NCI-H526 (cell line): ENCODE measurements at regions not wholly inside any gene's neighbourhood (a gene's known extent, or its start where the extent isn't known, plus 50 kb on each side); places are given as distances from the start of the nearest gene placed in this dataset.
"Not testable (repeated sequence)": the region's sequence is repeated elsewhere in the genome, so short reads cannot be mapped to it uniquely, and the experiment has no call there.

Experiments
- DNase-seq, 2 experiments: peaks; one replicate each; lab custom pipeline; 2025; lab: John Stamatoyannopoulos, UW

DNA sequence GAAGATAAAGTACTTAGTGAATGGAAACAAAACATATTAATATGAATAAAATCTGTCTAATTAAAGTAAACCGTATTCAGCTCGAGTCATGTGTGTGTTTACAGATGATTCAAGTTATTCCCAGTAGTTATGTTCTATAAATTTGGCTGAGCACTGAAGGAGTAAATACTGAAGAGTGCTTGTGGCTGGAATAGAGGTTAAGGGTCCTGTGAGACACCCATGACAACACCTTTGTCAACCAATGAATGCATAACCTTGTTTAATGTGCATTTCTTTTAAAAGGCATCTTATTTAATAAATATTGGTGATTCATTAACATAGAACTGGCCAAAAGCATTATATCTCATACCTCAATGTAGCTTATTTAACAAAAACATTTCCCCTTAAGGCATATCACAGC, 577.8 kb upstream of the SLITRK5 start:
- no peak for DNase-seq

- DNase-seq = no peak
Observed at GRCh38 chr13:87094646-87095045, 576.5 kb upstream of the SLITRK5 start.

- DNase-seq = no peak
Observed at GRCh38 chr13:87100431-87100830, 570.7 kb upstream of the SLITRK5 start.

DNA sequence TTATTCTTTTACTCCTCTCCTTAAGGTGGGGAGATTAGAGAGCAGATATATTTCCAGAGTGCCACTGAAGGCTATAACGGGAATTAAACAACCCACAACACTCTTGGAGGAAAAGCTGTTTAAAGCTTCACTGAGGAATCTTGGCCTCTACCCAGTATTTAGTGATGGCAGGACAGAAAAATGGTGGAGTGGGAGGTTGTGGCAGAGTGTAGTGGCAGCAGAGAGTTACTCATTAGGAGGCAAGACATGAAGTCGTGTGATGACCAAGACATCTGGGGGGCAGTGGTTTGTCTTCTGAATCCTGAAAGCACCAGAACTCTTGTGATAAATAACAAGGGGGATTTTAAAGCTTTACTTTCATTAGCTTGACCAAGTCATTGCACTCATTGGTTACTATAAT, 563.5 kb upstream of the SLITRK5 start:
- no peak for DNase-seq

DNA sequence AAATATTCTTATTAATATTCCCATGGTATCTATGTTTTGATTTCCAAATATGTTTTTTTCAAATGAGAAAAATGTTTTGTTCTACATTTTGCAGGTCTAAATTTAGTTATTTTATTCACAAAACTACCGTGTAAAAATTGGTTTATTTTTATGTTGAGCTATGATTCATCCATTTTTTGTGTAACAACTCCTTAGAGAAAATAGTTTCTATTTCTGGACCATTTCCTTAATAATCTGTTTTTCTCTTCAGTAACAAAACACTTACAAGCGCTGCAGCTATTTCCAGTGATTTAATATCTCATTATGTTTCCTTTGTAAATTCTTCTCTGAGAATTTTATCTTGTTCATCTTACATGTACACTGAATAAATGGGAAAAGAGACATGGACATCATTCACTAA, 550.7 kb upstream of the SLITRK5 start:
- no peak for DNase-seq

DNA sequence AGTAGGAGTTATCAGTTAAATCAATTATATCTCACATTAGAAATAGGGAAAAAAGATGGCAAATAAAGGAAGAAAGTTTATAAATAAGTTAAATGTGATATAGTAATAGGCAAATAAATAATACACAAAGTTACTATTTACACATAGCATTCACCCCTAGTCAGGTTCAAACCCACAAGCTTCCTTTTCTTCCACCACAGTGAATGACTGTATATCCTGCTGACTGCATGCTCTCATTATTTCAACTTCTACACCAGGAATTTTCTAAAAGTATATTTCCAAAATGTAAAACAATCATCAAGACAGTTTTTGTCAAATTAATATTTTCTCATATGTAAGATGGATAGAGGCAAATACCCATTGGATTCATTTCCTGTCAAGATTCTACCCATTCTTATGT, 548.6 kb upstream of the SLITRK5 start:
- no peak for DNase-seq

- no peak for DNase-seq
Observed at GRCh38 chr13:87123987-87124784, 547.0 kb upstream of the SLITRK5 start.

DNA sequence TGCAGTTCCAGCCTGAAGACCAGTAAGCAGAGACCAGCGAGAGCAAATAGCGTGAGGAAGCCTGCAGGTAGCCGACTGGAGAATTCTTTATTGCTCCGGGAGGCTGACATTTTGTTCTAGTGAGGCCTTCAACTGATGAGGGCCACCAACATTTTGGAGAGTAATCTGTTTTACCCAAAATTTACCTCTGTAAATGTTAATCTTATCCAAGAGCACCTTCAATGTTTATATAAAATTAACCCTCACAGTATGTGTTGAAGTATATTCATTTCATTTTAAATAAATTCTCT, 546.4 kb upstream of the SLITRK5 start:
- DNase-seq = no peak

GRCh38 chr13:87128036-87128435, 543.1 kb upstream of the SLITRK5 start:
- no peak for DNase-seq

DNA sequence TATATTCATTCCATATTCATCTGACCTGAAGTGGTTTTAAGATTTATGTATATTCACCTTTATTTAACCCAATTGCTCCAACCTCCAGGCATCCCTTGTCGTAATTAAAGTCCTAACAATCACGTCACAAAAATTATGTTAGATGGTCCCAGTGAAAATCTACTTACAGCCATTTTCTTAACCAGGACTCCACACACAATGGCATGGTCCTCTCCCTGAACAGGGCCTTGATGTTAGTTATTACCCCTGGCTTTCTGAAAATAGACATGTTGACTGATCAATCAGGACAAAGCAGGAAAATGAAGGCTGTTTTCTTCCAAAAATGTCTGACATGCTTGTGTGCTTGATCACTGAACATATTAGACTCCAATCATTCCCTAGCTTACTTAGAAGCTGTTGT, 542.7 kb upstream of the SLITRK5 start:
- no peak for DNase-seq

- no peak for DNase-seq
Observed at GRCh38 chr13:87129602-87130300, 541.4 kb upstream of the SLITRK5 start.

- peak in 1 of 2 experiments; percentile 23 for DNase-seq
Observed at GRCh38 chr13:87130423-87130822, 540.7 kb upstream of the SLITRK5 start.

DNA sequence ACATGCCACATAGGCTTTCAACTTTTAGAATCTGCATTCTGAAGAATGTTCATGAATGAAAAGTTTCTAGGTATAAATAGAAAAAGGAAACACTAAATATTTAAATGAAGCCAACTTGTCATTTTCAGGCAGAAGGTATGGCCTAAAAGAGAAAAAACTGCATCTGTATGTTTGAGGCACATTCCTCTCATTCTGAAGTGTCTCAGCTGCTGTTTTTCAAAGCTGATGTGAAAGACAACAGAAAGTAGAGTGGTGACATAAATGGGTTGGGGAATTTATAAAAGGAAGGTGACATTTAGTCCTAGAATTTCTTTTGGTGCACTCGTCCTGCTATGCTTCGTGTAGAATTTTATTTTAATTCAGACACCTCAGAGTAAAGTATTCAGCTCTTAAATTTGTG, 539.6 kb upstream of the SLITRK5 start:
- DNase-seq = no peak

DNA sequence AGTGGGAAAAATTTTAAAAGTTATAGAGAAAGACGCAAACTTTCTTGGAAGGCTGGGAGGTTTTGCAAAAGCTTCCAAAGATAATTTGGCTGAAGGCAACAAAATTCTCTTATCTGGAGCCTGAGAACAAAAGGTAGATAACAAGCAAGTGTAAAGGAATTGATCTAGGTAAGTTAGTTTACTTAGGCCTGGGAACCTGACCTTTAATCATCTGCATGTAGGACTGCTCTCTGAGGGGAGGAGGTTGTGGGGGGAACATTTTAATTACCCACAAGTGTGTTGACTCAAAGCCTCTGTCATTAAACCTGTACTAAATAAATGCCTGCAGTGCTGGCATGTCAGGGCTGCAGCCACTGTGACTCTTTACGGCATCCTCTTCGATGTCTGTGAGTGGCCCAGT, 532.3 kb upstream of the SLITRK5 start:
- DNase-seq = no peak

DNA sequence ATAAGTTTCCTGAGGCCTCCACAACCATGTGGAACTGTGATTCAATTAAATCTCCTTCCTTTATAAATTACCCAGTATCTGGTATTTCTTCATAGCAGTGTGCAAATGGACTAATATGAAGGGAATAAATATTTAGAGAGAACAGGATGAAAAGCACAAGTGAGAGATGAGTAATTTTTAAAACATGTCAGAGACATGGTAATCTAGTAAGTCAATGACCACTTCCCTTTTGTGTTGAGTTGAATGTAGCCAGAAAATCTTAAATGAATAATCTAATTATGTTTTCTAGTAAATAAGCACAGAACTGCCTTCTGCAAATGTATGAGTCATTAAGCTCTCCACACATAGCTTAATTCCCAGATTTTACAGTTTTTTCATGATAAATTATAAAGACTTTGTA, 524.1 kb upstream of the SLITRK5 start:
- DNase-seq = no peak

DNA sequence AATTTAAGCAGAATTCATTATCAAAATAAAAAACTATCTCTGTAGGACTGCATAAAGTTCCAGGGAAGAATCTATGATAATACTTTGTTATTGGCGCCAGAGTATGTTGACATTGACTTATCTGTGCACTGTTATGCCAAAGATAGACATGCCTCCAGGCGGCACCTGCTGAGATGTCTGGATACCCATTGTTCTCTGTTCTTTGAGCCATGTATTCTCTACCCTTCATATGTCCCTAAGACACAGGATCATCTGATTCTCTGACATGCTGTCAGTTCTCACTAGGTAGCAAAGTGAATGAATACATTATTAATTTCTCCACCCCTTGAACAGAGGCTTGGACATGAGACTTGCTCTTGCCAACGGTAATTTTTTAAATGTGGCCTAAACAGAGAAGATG, 517.8 kb upstream of the SLITRK5 start:
- DNase-seq = no peak

GRCh38 chr13:87166348-87166747, 504.8 kb upstream of the SLITRK5 start:
- no peak for DNase-seq

- DNase-seq = no peak
Observed at GRCh38 chr13:87168390-87168789, 502.8 kb upstream of the SLITRK5 start.

- DNase-seq = no peak
Observed at GRCh38 chr13:87169337-87169736, 501.8 kb upstream of the SLITRK5 start.

DNA sequence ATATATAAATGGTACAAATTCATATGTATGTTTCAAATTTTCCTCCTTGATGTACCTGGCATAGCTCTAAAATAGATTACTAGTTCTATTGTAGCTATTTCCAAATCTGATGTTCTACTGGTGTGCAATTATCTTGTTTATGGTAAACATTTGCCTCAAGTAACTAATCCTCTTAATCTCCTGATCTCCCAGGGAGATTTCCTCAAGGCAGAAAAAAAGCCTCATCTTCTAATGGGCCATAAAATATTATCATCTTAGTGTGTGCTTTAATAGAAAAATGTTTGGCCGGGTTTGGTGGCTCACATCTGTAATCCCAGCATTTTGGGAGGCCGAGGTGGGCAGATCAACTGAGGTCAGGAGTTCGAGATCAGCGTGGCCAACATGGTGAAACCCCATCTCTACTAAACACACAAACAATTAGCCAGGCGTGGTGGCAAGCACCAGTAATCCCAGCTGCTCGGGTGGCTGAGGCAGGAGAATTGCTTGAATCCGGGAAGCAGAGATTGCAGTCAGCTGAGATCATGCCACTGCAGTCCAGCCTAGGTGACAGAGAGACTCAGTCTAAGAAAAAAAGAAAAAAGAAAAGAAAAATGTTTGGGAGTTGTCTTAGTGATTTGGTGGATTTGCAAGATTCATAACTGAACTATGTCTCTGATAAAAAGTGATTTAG, 498.9 kb upstream of the SLITRK5 start:
- no peak for DNase-seq

DNA sequence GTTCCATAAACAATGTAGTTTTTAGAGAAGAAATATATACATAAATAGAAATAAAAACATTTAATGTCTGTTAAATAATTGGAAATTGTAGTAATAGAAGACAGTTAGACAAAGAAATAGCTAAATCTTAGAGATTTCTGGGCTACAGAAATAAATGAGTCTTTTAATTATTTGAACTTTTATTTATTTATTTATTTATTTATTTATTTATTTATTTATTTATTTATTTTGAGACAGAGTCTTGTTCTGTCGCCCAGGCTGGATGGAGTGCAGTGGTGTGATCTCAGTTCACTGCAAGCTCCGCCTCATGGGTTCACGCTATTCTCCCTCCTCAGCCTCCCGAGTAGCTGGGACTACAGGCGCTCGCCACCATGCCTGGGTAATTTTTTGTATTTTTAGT, 486.0 kb upstream of the SLITRK5 start:
- not testable (repeated sequence) for DNase-seq

DNA sequence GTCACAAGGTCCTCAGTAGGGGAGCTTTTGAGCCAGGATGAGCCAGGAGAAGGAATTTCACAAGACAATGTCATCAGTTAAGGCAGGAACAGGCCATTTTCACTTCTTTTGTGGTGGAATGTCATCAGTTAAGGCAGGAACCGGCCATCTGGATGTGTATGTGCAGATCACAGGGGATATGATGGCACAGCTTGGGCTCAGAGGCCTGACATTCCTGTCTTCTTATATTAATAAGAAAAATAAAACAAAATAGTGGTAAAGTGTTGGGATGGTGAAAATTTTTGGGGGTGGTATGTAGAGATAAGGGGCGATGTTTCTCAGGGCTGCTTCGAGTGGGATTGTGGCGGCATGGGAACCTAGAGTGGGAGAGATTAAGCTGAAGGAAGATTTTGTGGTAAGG, 484.5 kb upstream of the SLITRK5 start:
- not testable (repeated sequence) for DNase-seq

- DNase-seq = not testable (repeated sequence)
Observed at GRCh38 chr13:87191485-87191884, 479.7 kb upstream of the SLITRK5 start.
